NCI-H1417 (cell line): ENCODE measurements at regions not wholly inside any gene's neighbourhood (a gene's known extent, or its start where the extent isn't known, plus 50 kb on each side); places are given as distances from the start of the nearest gene placed in this dataset.

Source experiments
- DNase-seq, 3 experiments: peaks; one replicate each; lab custom pipeline; 2025; lab: John Stamatoyannopoulos, UW

GRCh38 chr13:89812856-89813255 lies 1534.6 kb upstream of the MIR17HG start:
- no peak for DNase-seq

DNA sequence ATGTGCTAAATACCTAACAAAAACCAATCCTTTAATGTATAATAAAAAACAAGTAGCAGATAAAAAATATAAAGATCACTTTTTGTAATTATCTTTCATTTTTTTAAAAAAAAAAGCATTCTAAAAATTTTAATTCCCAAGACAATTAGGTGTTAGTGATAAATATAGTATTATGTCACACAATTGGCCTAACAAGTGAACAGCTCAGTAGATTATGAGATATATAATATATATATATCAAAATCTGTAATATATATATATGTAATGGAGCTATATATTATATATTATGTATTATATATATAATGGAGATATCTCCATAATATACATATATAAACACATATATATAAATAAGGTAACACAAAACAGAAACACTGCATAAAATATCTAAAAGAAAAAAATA lies 1531.1 kb upstream of the MIR17HG start:
- no peak for DNase-seq

GRCh38 chr13:89822467-89822866 lies 1525.0 kb upstream of the MIR17HG start:
- peak in 1 of 3 experiments; percentile 63 for DNase-seq

- no peak for DNase-seq
Observed at GRCh38 chr13:89827552-89827951, 1519.9 kb upstream of the MIR17HG start.

- no peak for DNase-seq
Observed at GRCh38 chr13:89828506-89828905, 1519.0 kb upstream of the MIR17HG start.

- no peak for DNase-seq
Observed at GRCh38 chr13:89831157-89831556, 1516.3 kb upstream of the MIR17HG start.

GRCh38 chr13:89832827-89833226 lies 1514.7 kb upstream of the MIR17HG start:
- no peak for DNase-seq

DNA sequence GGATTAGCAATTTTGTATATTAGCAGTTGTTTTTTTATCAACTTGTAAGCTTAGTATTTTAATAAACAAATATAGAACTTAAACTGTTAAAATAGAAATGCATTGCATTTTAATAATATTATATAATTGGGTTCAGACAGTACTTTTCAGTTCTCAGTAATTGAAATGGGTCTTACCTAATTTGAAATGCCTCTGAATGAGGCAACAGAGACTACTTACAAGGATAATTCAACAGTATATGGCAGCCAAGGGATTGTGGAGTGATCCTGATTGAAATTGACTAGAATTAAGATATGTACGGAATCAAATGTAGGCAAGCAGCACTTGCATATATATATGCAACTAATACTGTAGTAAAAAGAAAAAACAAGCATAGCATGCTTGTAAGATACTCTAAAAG lies 1503.9 kb upstream of the MIR17HG start:
- DNase-seq: no peak

DNA sequence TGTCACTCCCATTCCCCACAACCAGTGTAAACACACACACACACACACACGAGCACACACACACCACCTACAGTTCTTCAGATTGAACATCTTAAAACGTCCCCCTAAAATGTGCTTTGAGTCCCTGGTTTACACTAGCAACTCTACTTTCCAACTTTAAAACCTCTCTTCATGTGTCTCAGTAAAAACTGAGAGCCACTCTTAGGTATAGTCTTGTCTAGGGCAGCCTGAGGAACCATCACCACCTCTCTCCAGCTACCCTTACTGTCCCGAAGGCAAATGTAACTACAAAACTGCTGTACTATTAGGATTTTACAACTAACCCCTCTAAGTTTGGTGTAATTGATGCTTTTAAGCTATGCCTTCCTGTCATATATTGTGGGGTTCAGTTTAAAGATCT lies 1501.6 kb upstream of the MIR17HG start:
- DNase-seq: no peak

- DNase-seq: no peak
Observed at GRCh38 chr13:89846926-89847585, 1500.4 kb upstream of the MIR17HG start.

DNA sequence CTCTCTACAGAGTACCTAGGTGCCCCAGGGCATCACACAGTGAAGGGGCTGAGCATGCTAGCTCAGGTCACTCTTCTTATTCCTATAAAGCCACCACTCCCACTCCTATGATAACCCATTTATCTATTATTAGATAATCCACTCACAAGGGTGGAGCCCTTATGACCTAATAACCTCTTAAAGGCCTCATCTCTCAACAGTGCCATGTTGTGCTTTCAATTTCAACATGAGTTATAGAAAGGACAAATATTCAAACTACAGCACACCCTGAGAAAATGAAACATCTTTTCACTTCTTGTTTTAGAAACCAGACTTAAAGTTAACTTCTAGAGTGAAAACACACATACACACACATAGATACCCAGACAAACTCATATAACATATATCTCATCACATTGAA lies 1494.9 kb upstream of the MIR17HG start:
- no peak for DNase-seq

- no peak for DNase-seq
Observed at GRCh38 chr13:89856512-89856911, 1491.0 kb upstream of the MIR17HG start.

GRCh38 chr13:89857502-89857901 lies 1490.0 kb upstream of the MIR17HG start:
- no peak for DNase-seq

GRCh38 chr13:89862011-89862690 lies 1485.3 kb upstream of the MIR17HG start:
- DNase-seq: no peak

GRCh38 chr13:89862691-89863036 lies 1484.8 kb upstream of the MIR17HG start:
- DNase-seq: no peak

DNA sequence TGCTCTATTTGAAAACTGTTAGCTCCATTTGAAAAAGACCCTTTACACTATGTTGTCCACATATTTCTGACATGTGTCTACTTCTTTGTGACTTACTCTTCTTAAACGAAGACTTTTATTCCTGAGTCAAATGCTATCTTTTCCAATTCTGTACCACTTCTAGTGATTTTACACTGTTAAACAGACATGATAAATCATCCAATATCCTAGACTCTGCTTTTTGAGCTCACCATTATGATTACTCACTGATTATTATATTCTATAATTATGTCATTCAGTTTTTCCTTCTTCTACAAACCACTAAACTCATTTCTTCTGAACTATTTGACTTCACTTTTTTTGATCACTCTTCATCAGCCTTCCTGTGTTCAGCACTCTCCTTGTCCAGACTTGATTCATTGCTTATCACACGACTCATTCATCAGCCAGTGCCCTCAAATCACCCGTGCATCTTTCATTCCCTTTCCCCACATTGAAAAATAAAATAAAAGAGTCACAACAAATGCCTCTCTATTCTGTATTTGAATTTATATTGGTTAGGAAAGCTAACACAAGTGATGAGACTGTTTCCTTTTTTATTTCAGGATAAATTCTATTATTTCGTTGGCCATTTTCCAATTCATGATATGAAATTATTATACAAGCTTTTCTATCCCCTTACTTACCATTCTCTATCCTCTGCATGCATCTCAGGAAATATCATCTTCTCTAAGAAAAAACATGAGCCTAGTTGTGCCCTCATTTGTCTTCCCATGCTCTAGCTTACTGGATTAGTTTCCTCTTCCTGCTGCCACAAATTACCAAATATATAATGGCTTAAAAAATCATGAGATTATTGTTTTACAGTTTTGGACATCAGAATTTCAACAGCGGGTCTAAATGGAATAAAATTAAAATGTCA lies 1482.1 kb upstream of the MIR17HG start:
- no peak for DNase-seq

GRCh38 chr13:89869312-89869711 lies 1478.2 kb upstream of the MIR17HG start:
- no peak for DNase-seq

GRCh38 chr13:89878904-89879303 lies 1468.6 kb upstream of the MIR17HG start:
- no peak for DNase-seq

GRCh38 chr13:89880201-89880600 lies 1467.3 kb upstream of the MIR17HG start:
- DNase-seq: no peak

- DNase-seq: no peak
Observed at GRCh38 chr13:89883893-89884448, 1463.5 kb upstream of the MIR17HG start.

DNA sequence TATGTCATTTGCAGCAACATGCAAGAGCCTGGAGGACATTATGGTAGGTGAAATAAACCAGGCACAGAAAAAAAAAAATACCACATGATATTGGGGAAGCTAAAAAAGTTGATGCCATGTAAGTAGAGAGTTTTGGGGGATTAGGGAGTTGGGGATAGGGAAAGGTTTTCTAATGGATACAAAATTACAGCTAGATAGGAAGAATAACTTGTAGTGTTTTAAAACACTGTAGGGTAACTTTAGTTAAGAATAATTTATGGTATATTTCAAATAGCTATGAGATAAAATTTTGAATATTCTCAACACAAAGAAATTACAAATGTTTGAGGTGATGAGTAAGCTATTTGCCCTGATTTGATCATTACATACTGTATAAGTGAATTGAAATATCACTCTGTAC lies 1456.7 kb upstream of the MIR17HG start:
- no peak for DNase-seq

- DNase-seq: no peak
Observed at GRCh38 chr13:89891416-89891815, 1456.1 kb upstream of the MIR17HG start.

DNA sequence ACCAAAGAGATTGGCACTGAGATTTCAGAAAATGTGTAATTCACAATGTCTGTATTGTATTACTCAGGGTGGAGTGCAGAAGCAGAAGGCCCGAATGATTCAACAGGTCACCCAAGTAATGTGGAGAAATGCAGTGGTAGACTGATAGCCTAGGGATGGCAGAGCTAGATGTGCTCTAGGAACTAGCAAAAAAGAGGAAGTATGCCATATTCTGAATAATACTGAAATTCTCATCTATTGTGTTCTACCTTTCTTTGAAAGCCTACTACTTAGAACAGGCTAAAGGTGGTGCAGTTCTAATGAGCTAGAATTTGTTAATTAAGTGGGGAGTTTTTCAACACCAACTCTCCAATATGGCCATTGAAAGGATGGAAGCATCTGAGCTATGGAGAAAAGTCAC lies 1449.8 kb upstream of the MIR17HG start:
- no peak for DNase-seq
